ENCODE measurements at regions not wholly inside any gene's neighbourhood (a gene's known extent, or its start where the extent isn't known, plus 50 kb on each side); places are given as distances from the start of the nearest gene placed in this dataset.

GRCh38 chr4:125039550-125039949 lies 275.2 kb upstream of the FAT4 start:
- TF ChIP-seq JUND (IDR thresholded peaks at IDR 0.05; ENCODE audit: low read depth): no peak
- in situ Hi-C loops (cut with HindIII; ENCODE audit: low pct_unique_long_range_greater_than_20kb, low sequenced_read_pairs): no loop called here
- DNase-seq (ENCODE audit: low read depth in 1 of 2, low spot score in 1 of 2): no peak

GRCh38 chr4:125022855-125023501 lies 291.8 kb upstream of the FAT4 start:
- TF ChIP-seq JUND (IDR thresholded peaks at IDR 0.05; ENCODE audit: low read depth): no peak
- no peak for DNase-seq (ENCODE audit: low read depth in 1 of 2, low spot score in 1 of 2)
- in situ Hi-C loops (cut with HindIII; ENCODE audit: low pct_unique_long_range_greater_than_20kb, low sequenced_read_pairs): no loop called here

GRCh38 chr4:125021189-125021588 lies 293.6 kb upstream of the FAT4 start:
- in situ Hi-C loops (cut with HindIII; ENCODE audit: low pct_unique_long_range_greater_than_20kb, low sequenced_read_pairs): no loop called here
- no peak for DNase-seq (ENCODE audit: low read depth in 1 of 2, low spot score in 1 of 2)
- TF ChIP-seq JUND (IDR thresholded peaks at IDR 0.05; ENCODE audit: low read depth): no peak

DNA sequence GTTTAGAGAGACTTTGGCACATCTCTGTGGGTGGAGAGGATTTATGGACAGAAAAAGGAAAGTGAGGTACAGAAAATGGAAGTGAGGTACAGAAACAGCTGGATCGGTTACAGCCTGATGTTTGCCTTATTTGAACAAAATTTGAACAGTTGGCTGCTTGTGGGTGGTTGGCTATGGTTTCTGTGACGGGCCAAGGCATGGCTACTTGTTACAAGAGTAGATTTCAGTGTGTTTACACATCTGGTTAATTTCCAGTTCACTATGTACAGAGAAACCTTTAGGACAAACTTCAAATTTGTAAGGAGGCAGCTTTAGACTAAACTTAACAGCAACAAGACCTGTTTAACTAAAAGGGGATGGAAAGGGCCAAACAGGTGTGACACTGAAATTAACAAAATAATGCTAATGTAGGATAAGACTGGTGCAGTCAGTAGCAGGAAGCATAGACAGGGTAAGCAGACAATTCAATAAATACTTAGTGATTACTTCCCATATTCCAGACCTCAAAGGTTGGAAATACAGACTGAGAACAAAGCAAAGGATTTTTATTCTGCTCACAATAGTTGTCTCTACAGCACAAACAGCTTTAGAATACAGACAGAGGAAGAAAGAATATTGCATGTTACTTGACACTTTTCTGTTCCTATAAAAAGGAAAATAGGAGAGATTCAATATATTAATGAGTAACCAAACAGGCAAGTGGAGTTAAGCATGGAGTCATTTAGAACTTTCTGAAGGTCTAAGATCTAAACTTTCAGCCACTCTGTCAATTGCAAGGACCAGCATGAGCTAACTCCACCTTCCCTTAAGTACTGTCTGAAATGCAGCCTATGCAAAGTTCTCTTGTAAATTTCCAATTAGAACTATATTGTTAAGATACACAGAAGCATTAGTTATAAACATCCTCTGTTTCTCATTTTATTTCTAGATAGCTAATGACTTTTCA lies 294.4 kb upstream of the FAT4 start:
- in situ Hi-C loops (cut with HindIII; ENCODE audit: low pct_unique_long_range_greater_than_20kb, low sequenced_read_pairs): no loop called here
- no peak for DNase-seq (ENCODE audit: low read depth in 1 of 2, low spot score in 1 of 2)
- TF ChIP-seq JUND (IDR thresholded peaks at IDR 0.05; ENCODE audit: low read depth): no peak

DNA sequence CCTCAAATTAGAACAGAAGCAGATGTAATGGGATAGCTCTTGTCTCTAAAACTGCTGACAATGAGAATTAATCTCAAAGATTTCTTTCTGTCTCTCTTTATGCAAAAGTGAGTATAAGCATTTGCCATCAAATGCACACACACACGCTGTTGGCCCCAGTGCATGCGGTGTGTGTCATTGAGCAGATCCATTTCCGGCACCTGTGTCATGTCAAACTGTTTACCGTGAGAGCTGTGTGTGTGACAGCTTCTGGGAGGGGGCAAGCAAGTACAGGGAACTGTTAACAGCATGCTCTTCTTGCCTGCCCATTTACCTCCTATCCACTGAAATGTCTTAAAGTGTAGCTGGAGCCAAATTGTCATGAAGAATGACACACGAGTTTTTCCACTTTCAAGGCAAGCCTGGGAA lies 297.9 kb upstream of the FAT4 start:
- TF ChIP-seq JUND (IDR thresholded peaks at IDR 0.05; ENCODE audit: low read depth): no peak
- no peak for DNase-seq (ENCODE audit: low read depth in 1 of 2, low spot score in 1 of 2)
- in situ Hi-C loops (cut with HindIII; ENCODE audit: low pct_unique_long_range_greater_than_20kb, low sequenced_read_pairs): no loop called here

- TF ChIP-seq JUND (IDR thresholded peaks at IDR 0.05; ENCODE audit: low read depth): no peak
- in situ Hi-C loops (cut with HindIII; ENCODE audit: low pct_unique_long_range_greater_than_20kb, low sequenced_read_pairs): no loop called here
- peak in 1 of 2 experiments; percentile 19 for DNase-seq (ENCODE audit: low read depth in 1 of 2, low spot score in 1 of 2)
Measured at GRCh38 chr4:125013891-125014290, 300.9 kb upstream of the FAT4 start.

DNA sequence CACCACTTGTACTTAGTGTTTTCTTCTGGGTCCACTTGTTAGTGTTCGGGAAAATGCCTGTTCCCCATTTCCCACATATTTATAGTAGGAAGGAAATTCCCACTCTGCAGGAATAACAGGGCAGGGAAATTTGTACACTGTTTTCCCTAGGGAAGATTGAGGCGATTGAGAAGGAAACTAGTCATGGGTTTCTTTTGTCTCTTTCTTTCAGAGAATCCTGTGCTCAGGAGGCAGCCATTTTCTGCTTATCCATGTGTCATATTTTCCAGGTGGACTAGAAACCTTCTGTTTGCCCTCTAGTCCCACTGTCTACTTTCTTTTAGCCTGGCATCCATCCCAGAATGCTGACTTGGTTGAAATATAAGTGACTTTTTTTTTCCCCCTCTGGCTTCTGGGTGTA lies 299.1 kb upstream of the ANKRD50 start:
- in situ Hi-C loops (cut with HindIII; ENCODE audit: low pct_unique_long_range_greater_than_20kb, low sequenced_read_pairs): no loop called here
- DNase-seq (ENCODE audit: low read depth in 1 of 2, low spot score in 1 of 2): no peak
- TF ChIP-seq JUND (IDR thresholded peaks at IDR 0.05; ENCODE audit: low read depth): no peak

DNA sequence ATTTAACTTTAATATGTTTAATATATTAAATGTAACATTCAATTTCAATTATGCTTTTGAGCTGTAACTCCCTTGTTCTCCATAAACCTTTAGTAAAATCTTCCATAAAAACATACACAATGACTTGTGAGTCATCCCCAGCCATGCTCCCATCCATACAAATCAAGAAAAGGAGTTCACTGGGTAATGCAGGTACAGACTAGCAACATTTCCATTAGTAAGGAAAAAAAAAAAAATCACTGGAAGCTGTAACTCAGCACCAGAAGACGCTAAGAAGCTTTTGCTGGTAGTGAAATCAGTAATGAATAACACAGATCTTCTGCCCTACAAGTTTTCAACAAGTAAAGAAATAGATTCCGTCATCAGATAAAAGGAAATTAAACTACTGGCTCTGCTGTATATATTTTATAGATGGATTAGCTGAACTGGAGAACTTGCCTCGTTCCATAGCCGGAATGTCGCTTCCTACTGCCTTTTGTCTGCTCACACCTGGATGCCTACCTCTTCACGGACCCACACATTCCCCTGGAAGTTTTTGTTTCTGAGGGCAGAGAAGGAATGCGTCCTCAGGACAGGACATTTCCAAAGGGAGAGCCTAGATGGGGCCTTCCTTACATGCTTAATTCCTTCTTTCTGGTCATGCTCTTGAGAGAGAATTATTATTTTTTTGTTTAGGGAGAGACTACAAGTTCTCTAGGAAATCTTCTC lies 298.4 kb upstream of the ANKRD50 start:
- in situ Hi-C loops (cut with HindIII; ENCODE audit: low pct_unique_long_range_greater_than_20kb, low sequenced_read_pairs): no loop called here
- no peak for DNase-seq (ENCODE audit: low read depth in 1 of 2, low spot score in 1 of 2)
- no peak for TF ChIP-seq JUND (IDR thresholded peaks at IDR 0.05; ENCODE audit: low read depth)

GRCh38 chr4:125008676-125009075 lies 296.1 kb upstream of the ANKRD50 start:
- in situ Hi-C loops (cut with HindIII; ENCODE audit: low pct_unique_long_range_greater_than_20kb, low sequenced_read_pairs): no loop called here
- TF ChIP-seq JUND (IDR thresholded peaks at IDR 0.05; ENCODE audit: low read depth): no peak
- no peak for DNase-seq (ENCODE audit: low read depth in 1 of 2, low spot score in 1 of 2)

DNA sequence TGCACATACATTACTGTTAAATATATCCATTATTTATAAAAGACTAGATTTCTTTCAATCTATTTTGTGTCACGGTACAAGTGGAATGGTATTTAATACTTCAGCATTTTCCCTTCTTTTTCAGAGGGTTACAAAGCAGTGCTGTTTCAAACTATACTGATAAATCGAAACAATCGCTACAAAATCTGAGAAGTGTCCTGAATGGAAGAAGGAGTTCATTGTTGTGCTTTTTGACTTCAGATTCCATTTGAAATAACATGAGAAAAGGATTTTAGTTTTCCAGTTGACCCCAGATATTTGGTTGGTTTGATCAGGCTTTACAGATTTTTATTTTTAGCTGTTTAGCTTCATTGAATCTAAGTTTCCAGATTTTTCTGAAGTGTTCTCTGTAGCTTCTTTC lies 292.1 kb upstream of the ANKRD50 start:
- DNase-seq (ENCODE audit: low read depth in 1 of 2, low spot score in 1 of 2): no peak
- in situ Hi-C loops (cut with HindIII; ENCODE audit: low pct_unique_long_range_greater_than_20kb, low sequenced_read_pairs): no loop called here
- TF ChIP-seq JUND (IDR thresholded peaks at IDR 0.05; ENCODE audit: low read depth): no peak

DNA sequence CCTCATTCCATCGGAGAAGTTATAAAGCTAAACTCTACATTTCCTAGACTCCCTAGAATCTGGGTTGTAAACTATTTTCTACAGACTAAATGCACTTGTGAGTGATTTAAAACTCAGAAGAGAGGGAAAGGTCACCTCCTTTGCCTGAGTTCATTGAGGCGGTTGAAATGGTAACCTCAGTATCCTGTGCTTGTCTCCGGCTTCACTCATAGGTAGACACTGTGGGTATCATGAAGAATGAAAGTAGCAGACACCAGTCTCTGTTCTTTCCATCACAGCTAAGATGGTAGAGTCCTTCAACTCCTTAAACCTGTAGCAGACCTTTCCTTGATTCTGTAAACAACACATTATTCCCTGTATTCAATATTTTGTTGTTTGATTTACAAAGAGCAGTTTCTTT lies 291.3 kb upstream of the ANKRD50 start:
- in situ Hi-C loops (cut with HindIII; ENCODE audit: low pct_unique_long_range_greater_than_20kb, low sequenced_read_pairs): no loop called here
- DNase-seq (ENCODE audit: low read depth in 1 of 2, low spot score in 1 of 2): no peak
- TF ChIP-seq JUND (IDR thresholded peaks at IDR 0.05; ENCODE audit: low read depth): no peak

DNA sequence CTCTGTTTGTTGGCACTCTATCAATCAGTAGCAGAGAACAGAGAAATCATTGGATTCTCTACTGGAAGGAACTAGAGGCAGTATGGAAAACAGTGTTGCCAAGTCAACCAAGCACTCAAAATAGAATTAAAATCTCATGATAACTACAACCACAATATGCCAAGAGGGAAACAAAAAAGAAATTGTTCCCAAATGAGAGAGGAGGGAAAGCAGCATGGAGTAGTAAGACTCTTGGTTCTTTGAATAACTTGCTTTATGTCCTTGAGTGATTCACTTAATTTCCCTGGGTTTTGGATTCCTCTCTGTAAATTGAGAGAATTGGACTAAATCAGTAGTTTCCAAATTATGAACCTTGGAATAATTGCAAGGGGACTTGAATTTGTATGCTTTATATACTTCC lies 285.5 kb upstream of the ANKRD50 start:
- TF ChIP-seq JUND (IDR thresholded peaks at IDR 0.05; ENCODE audit: low read depth): no peak
- DNase-seq (ENCODE audit: low read depth in 1 of 2, low spot score in 1 of 2): no peak
- in situ Hi-C loops (cut with HindIII; ENCODE audit: low pct_unique_long_range_greater_than_20kb, low sequenced_read_pairs): no loop called here

DNA sequence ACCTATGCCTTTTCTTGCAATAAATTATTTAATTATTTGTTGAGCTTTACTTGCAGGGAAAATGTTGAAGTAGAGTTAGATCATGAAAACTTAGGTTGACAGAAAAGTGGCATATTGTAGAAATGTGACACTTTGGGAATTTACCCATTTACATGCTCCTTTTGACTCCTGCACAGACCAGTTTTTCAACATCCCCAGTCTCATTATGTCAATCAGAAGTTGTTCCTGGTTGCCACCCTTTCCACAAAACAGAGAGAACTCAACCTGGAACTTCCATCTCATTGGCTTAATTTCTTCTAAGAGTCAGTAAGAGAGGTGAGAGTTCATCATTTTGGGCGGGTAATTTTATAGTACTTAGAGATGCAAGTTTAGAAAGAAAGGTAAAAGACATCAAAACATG lies 284.6 kb upstream of the ANKRD50 start:
- TF ChIP-seq JUND (IDR thresholded peaks at IDR 0.05; ENCODE audit: low read depth): no peak
- peak in 1 of 2 experiments; percentile 66 for DNase-seq (ENCODE audit: low read depth in 1 of 2, low spot score in 1 of 2)
- in situ Hi-C loops (cut with HindIII; ENCODE audit: low pct_unique_long_range_greater_than_20kb, low sequenced_read_pairs): no loop called here

Measured in T47D (cell line).